ENCODE measurements at regions not wholly inside any gene's neighbourhood (a gene's known extent, or its start where the extent isn't known, plus 50 kb on each side); places are given as distances from the start of the nearest gene placed in this dataset.
"Not testable (repeated sequence)": the region's sequence is repeated elsewhere in the genome, so short reads cannot be mapped to it uniquely, and the experiment has no call there.

DNA sequence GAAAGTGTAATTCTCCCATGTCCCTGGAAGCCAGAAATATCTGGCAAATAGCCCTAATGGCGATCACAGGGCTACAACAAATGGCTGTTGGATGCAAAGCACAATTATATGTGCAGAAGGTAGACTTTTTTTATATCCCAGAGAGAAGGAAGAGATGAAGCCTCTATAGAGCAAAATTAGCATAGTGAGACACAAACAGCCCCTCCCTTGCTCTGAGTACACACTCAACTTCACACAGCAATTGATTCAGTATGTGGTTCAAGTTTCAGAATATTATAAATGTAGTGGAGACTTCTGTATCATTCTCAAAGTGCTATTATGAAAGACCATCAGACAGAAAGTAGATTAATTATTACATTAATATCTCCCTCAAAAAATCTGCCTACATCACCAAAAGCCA, 246.5 kb upstream of the TBX18 start:
- DNase-seq (ENCODE audit: low read depth): no peak

DNA sequence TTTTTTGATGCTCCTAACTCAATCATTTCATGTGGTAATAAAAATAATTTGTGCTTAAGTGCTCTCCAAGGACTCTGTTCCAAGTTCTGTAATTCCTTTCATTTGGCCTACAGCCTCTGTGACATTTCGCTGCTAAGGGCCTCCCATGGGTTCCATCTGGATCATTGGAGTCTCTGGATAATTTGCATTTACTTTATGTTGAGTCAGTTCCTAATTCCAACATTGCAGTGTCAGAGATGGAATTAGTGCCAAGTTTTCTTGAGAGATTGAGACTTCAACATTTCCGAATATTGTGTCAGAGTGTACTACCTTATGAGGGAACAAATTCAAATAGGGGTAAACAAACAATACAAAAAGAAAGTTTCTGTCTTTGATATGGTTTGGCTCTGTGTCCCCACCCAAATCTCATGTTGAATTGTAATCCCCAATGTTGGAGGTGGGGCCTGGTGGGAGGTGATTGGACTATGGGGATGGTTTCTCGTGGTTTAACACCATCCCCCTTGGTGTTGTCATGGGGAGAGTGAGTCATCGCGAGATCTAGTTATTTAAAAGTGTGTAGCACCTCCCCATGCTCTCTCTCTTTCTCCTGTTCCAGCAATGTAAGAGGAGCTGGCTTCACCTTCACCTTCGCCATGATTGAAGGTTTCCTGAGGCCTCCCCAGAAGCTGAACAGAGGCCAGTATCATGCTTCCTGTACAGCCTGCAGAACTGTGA, 244.1 kb upstream of the TBX18 start:
- no peak for DNase-seq (ENCODE audit: low read depth)

DNA sequence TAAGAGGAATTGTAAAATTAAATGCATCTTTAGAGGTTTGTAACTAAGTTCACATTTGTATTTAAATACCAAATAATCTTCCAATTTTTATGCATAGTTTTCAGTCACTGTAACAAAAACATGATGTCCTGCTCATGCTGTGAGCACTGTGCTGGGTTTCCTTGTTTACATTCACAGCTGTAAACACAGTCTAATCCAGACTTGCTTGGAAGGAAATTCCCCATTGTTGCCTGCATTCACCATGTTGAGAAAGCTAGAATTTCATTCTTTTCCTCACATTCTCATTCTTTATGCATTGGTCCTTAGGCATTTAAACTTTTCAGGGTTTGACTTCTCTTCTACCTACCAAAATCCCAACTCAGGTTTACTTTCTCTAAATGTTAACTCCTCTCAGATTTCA, 242.0 kb upstream of the TBX18 start:
- no peak for DNase-seq (ENCODE audit: low read depth)

DNA sequence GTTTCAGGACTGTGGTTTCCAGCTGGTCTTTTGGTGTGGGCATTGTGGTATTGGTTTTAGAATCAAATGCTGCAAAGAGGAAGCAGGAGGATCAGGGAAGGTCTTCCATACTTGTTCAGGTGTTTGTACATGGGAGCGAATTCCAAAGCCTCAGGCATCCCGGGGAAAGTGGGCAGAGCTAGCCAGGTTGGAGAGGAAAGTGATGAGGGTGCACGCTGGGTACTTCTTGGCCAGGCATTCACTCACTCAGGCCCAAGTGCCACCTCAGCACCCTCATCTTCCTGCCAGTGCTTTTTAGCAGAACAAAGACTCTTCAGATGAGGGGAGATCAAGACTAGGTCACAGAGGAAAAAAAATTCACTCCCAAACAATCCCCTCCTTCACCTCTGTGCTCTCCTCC, 241.1 kb upstream of the TBX18 start:
- DNase-seq (ENCODE audit: low read depth): no peak

DNA sequence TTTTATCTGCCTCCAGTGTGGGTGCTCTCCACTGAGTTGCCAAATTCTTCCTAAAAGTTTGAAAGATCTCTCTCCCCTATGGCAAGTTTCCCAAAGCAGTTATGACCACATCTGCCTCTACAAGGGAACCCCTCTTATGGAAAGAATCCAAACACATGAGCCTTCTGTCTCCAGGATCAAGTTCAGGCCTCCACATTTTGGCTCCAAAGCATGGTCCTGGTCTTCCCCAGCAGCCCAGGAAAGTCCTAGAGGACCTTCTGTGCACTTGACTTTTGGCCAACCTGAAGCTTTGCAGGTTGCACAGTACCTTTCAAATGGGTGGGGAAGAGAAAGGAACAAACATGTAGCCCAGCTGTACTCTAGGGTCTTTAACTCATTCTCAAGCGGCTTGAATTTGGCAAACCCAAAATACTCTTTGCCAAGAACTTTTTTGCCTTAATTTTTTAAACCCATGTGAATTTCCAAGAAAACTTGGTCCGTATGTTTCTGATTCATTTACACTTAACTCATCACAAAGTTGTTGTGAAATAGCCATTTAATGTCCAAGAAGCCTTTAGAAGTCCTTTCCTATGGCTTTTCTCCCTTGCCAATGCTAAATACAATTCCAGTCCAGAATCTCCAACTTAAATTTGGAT, 240.1 kb upstream of the TBX18 start:
- DNase-seq (ENCODE audit: low read depth): no peak

DNA sequence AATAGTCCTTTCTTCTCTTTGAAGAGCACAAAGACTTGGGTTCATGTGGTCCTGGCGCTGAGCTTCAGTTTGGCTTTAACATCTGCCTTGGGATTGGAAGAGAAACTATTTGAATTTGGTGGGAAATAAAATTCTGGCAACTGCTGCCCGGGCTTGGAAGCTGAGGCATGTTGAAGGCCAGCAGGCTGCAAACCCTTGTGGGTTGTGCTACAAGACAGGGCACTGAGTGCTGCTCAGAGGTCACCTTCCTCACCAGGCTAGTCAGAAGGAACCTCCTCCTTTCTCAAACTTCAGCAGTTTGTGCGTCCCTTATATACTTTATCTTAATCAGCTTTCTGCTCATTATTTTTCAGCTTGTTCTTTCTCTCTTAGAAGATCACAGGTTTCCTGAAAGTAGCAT, 238.4 kb upstream of the TBX18 start:
- DNase-seq (ENCODE audit: low read depth): no peak

DNA sequence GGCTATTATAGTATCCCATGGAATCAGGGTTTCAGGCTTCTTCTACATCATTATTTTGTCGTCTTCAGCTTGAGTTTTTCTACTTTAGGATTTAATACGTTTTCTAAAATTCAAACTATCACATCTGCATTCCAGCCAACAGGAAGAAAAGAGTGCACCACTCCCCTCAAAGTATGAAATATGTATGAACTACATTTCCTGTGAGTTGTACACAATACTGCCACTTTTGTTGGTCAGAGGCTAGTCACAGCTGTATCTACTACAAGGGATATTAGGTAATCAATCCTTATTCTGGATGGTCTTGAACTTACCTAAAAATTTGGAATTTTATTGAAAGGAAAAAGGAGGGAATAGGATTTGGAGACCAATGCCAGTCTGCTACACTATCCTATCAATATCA, 235.6 kb upstream of the TBX18 start:
- no peak for DNase-seq (ENCODE audit: low read depth)

DNA sequence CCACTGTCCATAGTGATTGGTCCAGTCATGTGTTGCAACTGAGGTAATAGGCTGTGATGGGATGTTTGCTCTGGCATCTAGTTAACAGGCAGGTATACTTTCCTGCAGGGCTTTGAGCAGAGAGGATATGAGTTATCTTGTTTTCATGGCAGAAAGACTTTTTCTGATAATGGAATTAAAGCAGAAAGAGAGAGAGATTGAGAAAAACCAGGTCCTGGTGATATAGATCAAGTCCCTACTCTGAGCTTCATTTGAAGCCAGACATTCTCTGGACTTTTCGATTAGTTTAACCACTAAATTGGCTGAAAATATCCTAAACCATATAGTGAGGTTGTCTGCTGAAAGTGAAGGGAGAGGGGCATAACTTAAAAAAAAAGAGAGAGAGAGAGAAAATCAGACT, 233.8 kb upstream of the TBX18 start:
- no peak for DNase-seq (ENCODE audit: low read depth)

DNA sequence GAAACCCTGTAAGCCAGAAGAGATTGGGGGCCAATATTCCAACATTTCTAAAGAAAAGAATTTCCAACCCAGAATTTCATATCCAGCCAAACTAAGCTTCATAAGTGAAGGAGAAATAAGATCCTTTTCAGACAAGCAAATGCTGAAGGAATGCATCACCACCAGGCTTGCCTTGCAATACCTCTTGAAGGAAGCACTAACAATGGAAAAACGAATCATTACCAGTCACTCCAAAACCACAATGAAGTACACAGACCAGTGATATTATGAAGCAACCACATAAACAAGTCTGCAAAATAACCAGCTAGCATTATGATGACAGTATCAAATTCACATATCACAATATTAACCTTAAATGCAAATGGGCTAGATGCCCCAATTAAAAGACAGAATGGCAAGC, 224.4 kb upstream of the TBX18 start:
- DNase-seq (ENCODE audit: low read depth): not testable (repeated sequence)

DNA sequence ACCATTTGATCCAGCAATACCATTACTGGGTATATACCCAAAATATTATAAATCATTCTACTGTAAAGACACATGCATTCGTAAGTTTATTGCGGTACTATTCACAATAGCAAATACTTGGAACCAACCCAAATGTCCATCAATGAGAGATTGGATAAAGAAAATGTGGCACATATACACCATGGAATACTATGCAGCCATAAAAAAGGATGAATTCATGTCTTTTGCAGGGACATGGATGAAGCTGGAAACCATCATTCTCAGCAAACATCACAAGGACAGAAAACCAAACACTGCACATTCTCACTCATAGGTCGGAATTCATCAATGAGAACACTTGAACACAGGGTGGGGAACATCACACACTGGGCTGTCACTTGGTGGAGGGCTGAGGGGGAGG, 221.1 kb upstream of the TBX18 start:
- DNase-seq (ENCODE audit: low read depth): not testable (repeated sequence)

DNA sequence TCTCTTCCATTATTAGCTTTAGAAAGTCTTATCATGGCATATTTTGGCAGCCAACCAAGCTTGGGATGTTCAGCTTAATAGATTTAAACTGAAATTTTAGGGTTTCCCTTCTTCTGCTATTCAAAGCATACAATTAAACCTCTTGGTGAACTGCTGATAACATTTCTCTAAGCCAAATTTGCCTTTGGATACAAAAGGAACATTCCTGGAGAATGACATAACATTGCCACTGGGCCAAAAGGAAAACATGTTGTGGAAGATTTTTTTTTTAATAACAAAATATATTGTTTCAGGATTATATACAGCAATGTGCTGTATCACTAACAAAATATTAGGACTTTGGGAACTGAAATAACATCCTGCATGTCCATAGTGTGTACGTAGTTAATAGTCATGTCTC, 215.1 kb upstream of the TBX18 start:
- DNase-seq (ENCODE audit: low read depth): no peak

DNA sequence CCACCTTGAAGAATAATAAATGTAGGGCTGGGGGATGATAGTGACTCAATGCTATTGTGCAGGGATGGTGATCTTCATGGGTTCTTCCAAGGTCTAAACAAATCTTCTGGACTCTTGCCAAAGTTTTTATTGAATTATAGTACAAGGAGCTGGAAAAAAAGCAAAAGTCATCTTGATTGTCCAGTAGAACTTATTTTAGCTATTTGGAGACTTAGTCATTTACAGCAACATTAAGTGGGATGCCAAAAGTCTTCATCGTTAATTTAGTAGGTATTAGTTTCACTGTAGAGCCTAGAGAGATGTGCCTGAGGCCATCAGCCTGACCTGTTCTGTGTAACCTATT, 212.9 kb upstream of the TBX18 start:
- DNase-seq (ENCODE audit: low read depth): no peak

DNA sequence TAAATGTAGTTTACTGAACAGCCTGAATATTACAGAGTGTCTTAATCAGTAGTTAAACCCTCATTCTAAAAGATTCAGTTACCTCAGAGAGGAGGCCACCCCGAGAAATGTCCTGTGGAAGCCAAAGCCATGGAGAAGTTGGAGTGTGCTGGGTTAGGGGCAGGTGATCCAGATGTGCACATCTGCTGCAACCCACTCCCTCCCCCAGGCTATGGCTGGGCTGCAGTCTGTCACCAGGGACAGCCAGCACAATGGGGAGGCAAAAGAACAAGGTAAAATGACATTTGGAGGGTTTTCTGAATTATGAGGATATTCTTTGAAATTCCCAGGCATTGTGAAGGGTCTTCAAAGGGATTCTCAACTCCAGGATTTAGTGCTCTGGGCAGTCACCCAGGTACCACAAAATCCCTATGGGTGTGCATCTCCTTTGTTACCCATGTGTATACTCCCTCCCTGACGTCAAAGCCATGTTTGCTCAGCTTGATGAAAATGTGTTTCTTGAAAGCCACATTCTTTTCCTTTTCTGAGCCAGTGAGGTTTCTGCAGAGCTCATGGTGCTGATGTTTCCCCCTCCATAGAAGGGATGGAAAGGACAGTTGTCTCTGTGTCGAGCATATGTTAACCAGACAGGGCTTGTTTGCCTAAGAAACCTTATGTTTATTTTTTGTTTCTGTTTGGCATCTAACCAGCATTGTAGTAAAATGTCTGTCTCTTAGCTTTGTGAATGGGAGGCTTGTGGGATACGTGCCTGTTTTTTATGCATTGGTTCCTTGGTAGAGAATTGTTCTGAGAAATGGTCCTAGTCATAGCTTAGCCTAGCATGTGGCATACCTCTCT, 212.3 kb upstream of the TBX18 start:
- DNase-seq (ENCODE audit: low read depth): no peak

DNA sequence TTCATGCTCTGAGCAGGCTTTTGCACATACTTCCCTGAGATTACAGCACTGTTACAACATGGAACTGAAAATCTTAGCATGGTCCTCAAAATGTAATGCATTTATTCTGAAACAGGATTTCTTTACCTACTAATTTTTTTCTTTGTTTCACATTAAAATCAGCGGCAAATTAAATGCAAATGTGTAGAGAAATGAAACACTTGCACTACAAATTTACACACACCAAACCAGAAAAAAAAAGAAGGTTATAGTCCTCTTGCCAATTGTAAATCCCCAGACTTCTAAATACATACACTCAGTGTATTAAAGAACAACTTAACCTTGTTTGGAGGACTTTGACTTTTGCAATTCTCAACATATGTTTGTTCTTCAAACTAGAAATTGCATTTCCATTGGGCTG, 210.9 kb upstream of the TBX18 start:
- DNase-seq (ENCODE audit: low read depth): no peak

DNA sequence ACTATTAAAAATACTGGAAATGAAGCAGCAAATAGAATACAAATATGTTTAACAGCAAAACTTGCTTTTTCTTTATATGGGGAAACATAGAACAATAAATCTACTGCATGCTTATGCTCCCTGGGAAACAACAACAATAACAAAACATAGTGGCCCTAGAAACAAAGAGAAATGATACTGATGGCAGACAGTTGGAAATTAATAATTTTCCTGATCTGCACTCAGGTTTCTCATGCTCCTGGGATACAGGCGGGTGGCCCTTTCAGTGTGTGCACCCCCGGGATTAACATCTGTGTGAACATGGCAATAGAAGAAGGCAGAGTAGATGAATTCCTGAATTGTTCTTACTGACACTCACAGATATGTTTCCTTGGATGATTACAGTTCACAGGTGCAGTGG, 209.2 kb upstream of the TBX18 start:
- DNase-seq (ENCODE audit: low read depth): no peak

DNA sequence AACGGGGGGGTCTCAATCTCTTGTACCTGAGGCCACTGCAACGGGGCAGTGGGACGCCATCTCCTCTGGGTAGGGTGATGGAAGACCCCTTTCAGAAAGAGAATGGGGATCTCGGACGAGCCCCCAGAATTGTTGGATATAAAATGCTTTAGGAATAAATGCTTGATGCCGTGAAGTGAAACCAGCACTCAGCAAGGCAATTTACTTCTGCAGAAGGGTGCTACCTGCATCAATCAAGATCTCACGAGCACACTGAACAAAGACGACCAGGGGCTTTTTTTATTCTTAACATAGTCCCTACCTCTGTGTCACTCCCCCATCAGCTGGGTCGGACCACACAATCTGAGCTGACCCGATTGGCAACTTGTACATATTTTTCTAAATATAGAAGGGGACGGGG, 203.6 kb upstream of the TBX18 start:
- DNase-seq (ENCODE audit: low read depth): no peak

DNA sequence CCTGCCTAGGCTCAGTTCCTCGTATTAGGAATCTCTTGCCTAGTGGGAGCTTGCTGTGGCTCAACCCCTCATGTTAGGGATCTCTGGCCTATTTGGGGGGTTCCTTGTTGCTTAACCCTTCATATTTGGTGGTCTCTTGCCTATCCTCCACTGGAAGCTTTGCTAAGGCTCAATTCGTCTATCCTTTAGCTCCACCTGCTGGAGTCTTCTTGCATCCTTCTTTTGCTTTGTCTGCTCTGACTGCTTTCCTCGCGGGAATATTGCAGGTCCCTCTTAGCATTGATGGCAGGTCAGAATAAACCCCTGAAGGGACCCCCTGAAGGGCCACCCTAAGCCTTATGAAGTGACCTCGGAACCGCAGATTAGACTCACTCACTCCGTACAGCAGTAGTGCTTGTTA, 203.0 kb upstream of the TBX18 start:
- no peak for DNase-seq (ENCODE audit: low read depth)

DNA sequence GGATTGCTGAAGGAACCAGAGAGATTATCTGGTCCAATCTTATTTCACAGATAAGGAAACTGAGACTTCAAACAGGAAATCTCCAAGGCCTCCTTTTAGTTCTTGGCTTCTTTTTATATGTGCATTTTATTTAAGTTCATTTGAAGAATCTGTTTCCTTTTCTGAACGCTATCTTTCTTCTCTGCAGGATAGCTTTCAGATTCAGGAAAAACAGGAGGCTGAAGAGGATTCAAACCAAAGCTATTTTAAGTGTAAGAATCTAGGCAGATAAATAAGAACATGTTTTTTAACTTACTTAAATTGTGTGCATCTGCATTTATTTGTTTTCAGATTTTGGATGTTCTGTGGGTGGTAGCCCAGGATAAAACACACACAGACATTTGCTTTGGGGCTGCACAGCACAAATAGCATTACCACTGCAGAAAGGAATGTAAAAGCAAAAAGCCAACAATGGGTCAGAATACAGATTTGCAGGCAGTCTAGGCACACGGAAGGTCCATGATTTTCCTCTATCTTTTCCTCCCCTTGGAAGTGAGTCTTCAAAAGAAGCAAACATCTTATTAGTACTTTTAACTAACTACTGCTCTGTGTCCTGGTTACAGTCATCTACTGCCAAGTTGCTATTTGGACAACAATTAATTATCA, 188.8 kb upstream of the TBX18 start:
- DNase-seq (ENCODE audit: low read depth): no peak

DNA sequence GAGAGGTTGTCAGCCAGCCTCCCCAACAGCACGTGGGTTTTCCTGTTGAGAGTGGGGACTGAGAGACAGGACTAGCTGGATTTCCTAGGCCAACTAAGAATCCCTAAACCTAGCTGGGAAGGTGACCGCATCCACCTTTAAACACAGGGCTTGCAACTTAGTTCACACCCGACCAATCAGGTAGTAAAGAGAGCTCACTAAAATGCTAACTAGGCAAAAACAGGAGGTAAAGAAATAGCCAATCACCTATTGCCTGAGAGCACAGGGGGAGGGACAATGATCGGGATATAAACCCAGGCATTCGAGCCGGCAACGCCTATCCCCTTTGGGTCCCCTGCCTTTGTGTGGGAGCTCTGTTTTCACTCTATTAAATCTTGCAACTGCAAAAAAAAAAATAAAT, 180.5 kb upstream of the TBX18 start:
- DNase-seq (ENCODE audit: low read depth): not testable (repeated sequence)

DNA sequence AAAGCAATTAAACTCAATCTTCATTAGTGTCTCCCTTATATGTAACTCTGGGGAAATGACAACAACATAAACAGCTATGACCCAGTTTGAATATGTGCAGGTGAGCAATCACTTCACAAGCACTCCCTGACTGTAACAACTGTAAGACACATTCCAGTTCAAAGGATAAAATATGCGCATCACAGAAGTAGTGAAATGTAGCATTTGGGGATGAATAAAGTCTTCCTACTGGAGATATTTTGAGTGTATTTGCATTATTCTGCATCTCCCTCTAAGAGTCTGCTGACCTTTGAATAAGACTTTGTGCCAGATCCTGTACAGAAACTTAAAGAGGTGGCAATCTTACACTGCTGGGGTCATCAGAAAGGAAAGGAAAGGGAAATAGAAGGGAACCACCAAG, 179.5 kb upstream of the TBX18 start:
- no peak for DNase-seq (ENCODE audit: low read depth)

DNA sequence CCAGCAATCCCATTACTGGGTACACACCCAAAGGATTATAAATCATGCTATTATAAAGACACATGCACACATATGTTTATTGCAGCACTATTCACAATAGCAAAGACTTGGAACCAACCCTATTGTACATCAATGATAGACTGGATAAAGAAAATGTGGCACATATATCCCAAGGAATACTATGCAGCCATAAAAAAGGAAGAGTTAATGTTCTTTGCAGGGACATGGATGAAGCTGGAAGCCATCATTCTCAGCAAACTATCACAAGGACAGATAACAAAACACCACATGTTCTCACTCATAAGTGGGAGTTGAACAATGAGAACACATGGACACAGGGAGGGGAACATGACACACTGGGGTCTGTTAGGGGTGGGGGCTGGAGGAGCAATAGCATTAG, 177.2 kb upstream of the TBX18 start:
- not testable (repeated sequence) for DNase-seq (ENCODE audit: low read depth)

DNA sequence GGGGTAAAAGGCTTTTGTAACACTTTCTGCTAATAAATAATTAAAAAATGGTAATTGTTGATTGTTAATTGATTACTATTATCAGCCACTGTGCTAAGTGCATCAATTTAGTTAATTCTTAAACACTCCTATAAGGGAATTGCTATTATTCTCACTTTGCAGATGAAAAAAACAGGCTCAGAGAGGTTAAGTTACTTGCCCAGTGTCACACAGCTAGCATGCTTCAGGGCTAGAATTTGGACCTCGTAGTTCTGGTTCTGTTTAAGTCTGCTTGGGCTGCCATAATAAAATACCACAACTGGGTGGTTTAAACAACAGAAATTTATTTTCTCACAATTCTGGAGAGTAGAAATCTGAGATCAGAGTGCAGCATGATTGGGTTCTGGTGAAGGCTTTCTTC, 164.8 kb upstream of the TBX18 start:
- no peak for DNase-seq (ENCODE audit: low read depth)

DNA sequence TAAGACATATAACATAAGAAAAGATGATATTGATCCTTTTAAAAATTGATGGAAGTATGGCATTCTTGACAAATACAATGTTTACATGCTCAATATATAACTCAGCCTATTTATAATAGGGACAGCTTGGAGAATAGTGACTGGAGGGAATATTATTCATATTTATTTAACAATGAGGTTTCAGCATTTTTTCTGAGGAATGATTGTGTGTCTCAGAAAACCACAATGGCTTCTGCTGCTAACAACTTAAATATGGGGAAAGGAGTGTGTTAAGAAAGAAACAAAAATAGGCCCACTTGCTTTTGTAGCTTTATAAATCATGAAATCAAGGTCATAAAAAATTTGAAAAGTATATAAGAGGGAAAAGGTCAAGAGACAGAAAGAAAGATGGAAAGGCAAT, 163.2 kb upstream of the TBX18 start:
- DNase-seq (ENCODE audit: low read depth): no peak
